Aorta (tissue), 5 donors: ENCODE measurements at regions not wholly inside any gene's neighbourhood (a gene's known extent, or its start where the extent isn't known, plus 50 kb on each side); places are given as distances from the start of the nearest gene placed in this dataset.
A peak's percentile ranks its signal among the peaks of the same experiment; 100 is the strongest.
"Not testable (repeated sequence)": the region's sequence is repeated elsewhere in the genome, so short reads cannot be mapped to it uniquely, and the experiment has no call there.

ENCODE experiments used
- ATAC-seq: fragments of 200-7000 bp; cut with Tn5 transposase; one replicate; pipeline ENCODE4 v1.9.1; 2022; ENCODE audit warnings: moderate library complexity; ENCODE audit not compliant: low FRiP score
- DNase-seq, 2 donors: peaks; one replicate each; pipeline ENCODE4 v3.0.0-alpha.2; 2020
- H3K27ac ChIP-seq, 2 donors: one replicate each; pipeline ENCODE4 v1.5.1; 2013; ENCODE audit warnings: low read length in 2 of 2, mild to moderate bottlenecking in 2 of 2, moderate library complexity in 2 of 2, control low read depth in 1 of 2, inconsistent platforms in 1 of 2, low read depth in 1 of 2
- H3K27me3 ChIP-seq, 2 donors: one replicate each; pipeline ENCODE4 v1.6.1; 2013; ENCODE audit warnings: control low read depth in 1 of 2, low read length in 1 of 2, mild to moderate bottlenecking in 1 of 2, moderate library complexity in 1 of 2; ENCODE audit not compliant: insufficient read depth in 2 of 2, control insufficient read depth in 1 of 2
- H3K36me3 ChIP-seq, 2 donors: one replicate each; pipeline ENCODE4 v1.6.1; 2013; ENCODE audit warnings: control low read depth in 1 of 2, low read length in 1 of 2, mild to moderate bottlenecking in 1 of 2; ENCODE audit not compliant: insufficient read depth in 2 of 2, control insufficient read depth in 1 of 2
- H3K4me1 ChIP-seq, 2 donors: one replicate each; pipeline ENCODE4 v1.6.1; 2013; ENCODE audit warnings: low read length in 2 of 2, control low read depth in 1 of 2, mild to moderate bottlenecking in 1 of 2, moderate library complexity in 1 of 2; ENCODE audit not compliant: insufficient read depth in 2 of 2, control insufficient read depth in 1 of 2
- H3K4me3 ChIP-seq, 2 donors: one replicate each; pipeline ENCODE4 v1.5.1; 2013; ENCODE audit warnings: low read length in 2 of 2, control low read depth in 1 of 2, mild to moderate bottlenecking in 1 of 2
- H3K9me3 ChIP-seq: one replicate; pipeline ENCODE4 v1.6.1; 2013; ENCODE audit warnings: mild to moderate bottlenecking, low read length; ENCODE audit not compliant: control insufficient read depth
- WGBS, 2 donors: extraction: QIAGEN DNeasy Blood & Tissue Kit; methylation state at CpG; one replicate each; pipeline ENCODE4 v1.1.7; 2013; 5-methylcytosine and 5-hydroxymethylcytosine counted together
- intact Hi-C, 2 donors: fragments of 100-400 bp; cut with DNase I; formaldehyde crosslinking; loops; one replicate each; pipeline versions ENCODE4 v1.14.2 to v1.15.0; 2022
- donor health status: healthy with polysubstance abuse.
- donor health status: Bipolar disorder and iron deficiency.
- donor health status: DM: no; HTN: no; CAD: no.
- donor health status: DM: no; HTN: no; CAD: no.
- donor health status: DM: yes; HTN: yes; CAD: no.

DNA sequence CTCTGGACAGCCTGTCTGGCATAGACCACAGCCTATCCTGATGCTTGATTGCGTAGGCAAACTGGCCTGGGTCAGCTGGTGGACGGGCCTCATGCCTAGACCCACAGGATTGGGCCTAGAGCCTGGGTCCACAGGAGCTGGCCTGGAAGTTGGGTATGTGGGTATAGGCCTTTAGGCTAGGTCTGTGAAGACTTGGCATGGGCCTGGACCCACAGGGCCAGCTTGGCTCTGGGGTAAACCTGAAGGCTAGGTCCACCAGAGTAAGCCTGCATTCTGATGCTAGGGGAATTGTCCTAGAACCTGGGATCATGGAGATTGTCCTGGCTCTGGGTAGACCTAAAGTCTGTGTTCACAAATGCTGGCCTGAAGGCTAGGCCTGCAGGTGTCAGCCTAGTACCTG, 1293.7 kb downstream of the CNTNAP5 start:
- WGBS, 2 donors = 77 to 84% methylated on average over 2 of the region's 2 CpGs
- H3K36me3 ChIP-seq = no peaks in the 10 kb centered on the region
- intact Hi-C loops = no loop called here
- no peaks in the 10 kb centered on the region for H3K4me1 ChIP-seq
- no peaks in the 10 kb centered on the region for H3K27me3 ChIP-seq
- H3K9me3 ChIP-seq = no peaks in the 10 kb centered on the region
- peak; percentile 41 for ATAC-seq
- no peak overlapping the region for H3K4me3 ChIP-seq
- no peak for DNase-seq
- no peak overlapping the region for H3K27ac ChIP-seq

DNA sequence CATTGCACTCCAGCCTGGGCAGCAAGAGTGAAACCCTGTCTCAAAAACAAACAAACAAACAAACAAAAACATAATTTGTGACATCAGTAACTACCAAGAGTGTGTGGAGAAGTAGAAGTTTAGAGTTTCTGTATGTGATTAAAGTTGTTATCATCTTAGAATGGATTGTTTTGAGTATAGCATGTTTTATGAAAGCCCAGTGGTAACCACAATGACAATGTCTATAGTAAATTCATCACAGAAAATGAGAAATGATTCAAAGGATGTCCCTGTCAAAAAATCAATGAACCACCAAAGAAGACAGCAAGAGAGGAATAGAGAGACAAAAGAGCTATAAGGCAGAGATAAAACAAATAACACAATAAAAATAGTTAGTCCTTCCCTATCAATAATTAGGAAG, 1299.2 kb downstream of the CNTNAP5 start:
- Histone ChIP-seq H3K4me3 (no peak overlapping the region), H3K4me1 (no peaks in the 10 kb centered on the region), H3K27me3 (no peaks in the 10 kb centered on the region), H3K36me3 (no peaks in the 10 kb centered on the region), H3K9me3 (no peaks in the 10 kb centered on the region), H3K27ac (no peak overlapping the region)
- ATAC-seq (no peak), DNase-seq (no peak)
- intact Hi-C loops = no loop called here

DNA sequence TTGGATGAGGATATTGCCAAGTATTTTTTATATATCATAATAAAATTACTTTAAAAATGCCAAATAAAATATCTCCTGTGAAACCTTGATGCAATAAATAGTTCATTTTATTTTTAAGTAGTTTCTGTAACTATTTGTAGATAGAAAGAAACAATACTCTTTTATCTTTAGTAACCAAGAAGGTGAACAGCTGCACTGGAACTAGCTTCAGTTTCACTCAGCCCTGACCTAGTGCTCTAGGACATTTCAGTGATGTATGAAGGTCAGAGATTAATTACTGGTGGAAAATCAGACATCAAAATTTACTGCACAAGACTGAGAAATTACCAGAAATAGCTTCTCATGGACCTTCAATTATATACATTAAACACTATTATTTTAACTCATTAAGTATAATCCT, 1305.0 kb downstream of the CNTNAP5 start:
- DNase-seq (no peak), ATAC-seq (no peak)
- H3K4me1 ChIP-seq = no peaks in the 10 kb centered on the region
- no peaks in the 10 kb centered on the region for H3K36me3 ChIP-seq
- no peak overlapping the region for H3K27ac ChIP-seq
- no peak overlapping the region for H3K4me3 ChIP-seq
- H3K9me3 ChIP-seq = no peaks in the 10 kb centered on the region
- intact Hi-C loops = no loop called here
- no peaks in the 10 kb centered on the region for H3K27me3 ChIP-seq

DNA sequence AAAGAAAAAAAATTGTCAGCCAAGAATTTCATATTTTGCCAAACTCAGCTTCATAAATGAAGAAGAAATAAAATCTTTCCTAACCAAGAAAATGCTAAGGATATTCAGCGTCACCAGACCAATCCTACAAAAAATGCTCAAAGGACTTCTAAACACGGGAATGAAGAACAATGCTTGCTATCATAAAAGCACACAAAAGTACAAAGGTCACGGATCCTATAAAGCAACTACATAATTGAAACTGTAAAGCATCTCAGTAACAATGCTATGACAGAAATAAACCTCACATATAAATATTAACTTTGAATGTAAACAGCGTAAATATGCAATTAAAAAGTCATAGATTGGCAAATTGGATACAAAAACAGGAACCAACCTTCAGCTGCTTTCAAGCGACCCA, 1314.6 kb upstream of the GYPC start:
- H3K9me3 ChIP-seq = no peaks in the 10 kb centered on the region

DNA sequence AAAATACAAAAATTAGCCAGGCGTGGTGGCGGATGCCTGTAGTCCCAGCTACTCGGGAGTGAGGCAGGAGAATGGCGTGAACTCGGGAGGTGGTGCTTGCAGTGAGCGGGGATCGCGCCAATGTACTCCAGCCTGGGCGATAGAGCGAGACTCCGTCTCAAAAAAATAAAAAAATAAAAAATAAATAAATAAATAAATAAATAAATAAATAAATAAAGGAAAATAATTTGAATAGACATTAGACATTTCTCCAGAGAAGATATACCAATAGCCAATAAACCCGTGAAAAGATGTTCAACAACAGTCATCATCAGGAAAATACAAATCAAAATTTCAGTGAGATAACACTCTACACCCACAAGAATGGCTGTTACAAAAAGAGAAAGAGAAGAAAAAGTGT, 1302.4 kb upstream of the GYPC start:
- WGBS, 2 donors = 96% methylated on average over 12 of the region's 12 CpGs
- H3K27me3 ChIP-seq, H3K4me3 ChIP-seq, DNase-seq, H3K27ac ChIP-seq, H3K9me3 ChIP-seq, intact Hi-C loops, H3K36me3 ChIP-seq, ATAC-seq, H3K4me1 ChIP-seq: not testable (repeated sequence)

More for the DNA sequence above, 1314.6 kb upstream of the GYPC start:
- WGBS, 2 donors = 79 to 82% methylated on average over 5 of the region's 5 CpGs
- Histone ChIP-seq H3K4me1 (no peaks in the 10 kb centered on the region), H3K27ac (no peak overlapping the region), H3K36me3 (no peaks in the 10 kb centered on the region), H3K4me3 (no peak overlapping the region), H3K27me3 (no peaks in the 10 kb centered on the region)
- no peak for DNase-seq
- intact Hi-C loops = no loop called here
- ATAC-seq = no peak

DNA sequence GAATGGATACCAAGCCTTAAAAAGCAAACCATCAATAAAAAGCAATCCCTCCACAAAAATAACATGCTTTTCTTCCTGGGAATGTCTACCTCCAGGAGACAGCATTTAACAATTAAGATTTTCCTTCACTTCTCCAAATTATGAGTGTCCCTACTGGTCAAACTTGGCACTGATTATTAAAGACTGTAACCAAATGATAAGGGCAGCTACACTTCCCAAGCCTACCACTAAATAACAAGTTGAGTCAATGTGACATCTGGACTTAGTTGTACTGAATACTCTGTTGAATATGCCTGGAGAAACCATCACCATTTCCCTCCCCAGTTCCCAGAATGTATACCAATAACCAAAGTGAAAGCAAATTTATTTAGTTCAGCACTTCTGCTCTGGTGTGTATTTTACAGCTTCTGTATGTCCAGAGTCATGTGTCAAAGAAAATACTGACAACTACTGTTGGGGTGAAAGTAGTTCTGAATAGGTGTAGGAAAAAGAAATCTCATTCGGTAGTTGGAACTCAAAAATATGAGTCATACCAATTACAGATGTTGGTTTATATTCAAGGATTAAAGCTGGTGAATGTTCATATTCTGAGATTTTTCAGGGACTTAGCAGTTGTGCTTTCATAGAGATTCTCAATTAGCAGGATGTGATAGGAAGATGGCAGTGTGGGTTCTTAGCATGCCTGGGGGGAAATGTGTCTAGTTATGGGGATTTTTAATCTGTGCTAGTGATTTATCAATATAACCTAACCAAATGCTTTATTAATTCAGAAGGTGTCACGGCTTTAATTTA, 1291.6 kb upstream of the GYPC start:
- 64 to 67% methylated on average over 2 of the region's 2 CpGs for WGBS, 2 donors
- no peak for DNase-seq
- intact Hi-C loops = no loop called here

DNA sequence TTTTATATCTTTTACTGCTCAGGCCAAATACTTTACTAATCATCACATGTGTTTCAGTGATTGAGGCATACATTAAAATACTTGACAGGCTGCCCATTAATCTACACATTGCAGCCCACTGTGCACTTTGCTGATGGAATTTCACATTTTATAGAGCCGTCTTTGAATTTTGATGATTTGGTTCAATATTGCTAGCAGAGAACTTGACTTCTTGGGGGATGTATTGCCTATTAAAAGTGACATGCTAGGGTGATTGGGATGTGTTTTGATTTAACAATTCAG, 1291.0 kb upstream of the GYPC start:
- Histone ChIP-seq H3K36me3 (no peaks in the 10 kb centered on the region), H3K9me3 (no peaks in the 10 kb centered on the region), H3K27me3 (no peaks in the 10 kb centered on the region), H3K4me1 (no peaks in the 10 kb centered on the region), H3K4me3 (no peak overlapping the region), H3K27ac (no peak overlapping the region)
- WGBS, 2 donors = 28 to 39% methylated on average over 1 of the region's 1 CpG
- DNase-seq = no peak
- no peak for ATAC-seq
- intact Hi-C loops = no loop called here

More for the DNA sequence above, 1291.6 kb upstream of the GYPC start:
- Histone ChIP-seq H3K9me3 (no peaks in the 10 kb centered on the region), H3K27me3 (no peaks in the 10 kb centered on the region), H3K36me3 (no peaks in the 10 kb centered on the region), H3K27ac (no peak overlapping the region), H3K4me3 (no peak overlapping the region), H3K4me1 (no peaks in the 10 kb centered on the region)
- ATAC-seq = no peak

DNA sequence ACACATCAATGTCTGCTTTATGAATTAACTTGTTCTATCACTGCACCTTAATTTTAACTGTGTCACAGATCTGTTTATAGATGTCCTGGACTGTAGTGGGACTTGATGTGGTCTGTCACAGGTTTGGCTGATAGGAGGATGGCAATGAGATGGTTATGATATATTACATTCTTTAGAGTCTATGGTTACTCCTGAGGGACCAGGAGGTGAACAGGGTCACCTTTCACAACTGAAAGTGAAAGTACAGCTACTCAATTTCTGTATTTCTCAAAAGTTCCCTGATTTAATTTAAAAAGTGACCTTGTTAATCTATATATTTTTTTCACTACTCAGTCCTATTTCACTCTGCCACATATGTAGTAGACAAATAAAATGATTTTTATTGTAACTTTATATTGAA, 1284.1 kb upstream of the GYPC start:
- Histone ChIP-seq H3K4me3 (no peak overlapping the region), H3K27ac (no peak overlapping the region), H3K36me3 (no peaks in the 10 kb centered on the region), H3K27me3 (no peaks in the 10 kb centered on the region), H3K4me1 (no peaks in the 10 kb centered on the region), H3K9me3 (peaks cover 1% of the 10 kb centered on the region)
- intact Hi-C loops = no loop called here
- ATAC-seq (no peak), DNase-seq (no peak)

DNA sequence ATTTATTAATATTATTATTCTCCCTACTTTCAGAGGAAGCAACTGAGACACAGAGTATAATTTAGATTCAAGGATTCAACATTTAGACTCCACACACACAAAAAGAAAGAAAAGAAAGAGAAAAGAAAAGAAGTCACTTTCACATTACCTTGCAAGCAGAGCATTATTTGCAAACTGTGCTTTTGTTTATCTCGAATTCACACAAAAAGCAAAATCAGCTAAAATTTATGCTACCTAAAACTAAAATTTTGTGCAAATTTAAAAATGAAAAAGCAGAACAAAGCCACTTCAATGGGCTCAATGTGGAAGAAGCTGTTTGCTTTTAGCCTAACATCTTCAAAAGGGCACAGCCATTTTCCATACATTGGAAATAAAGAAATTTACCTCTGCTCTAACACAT, 1282.7 kb upstream of the GYPC start:
- H3K9me3 ChIP-seq = peaks cover 1% of the 10 kb centered on the region
- 67 to 69% methylated on average over 1 of the region's 1 CpG for WGBS, 2 donors
- H3K4me1 ChIP-seq = no peaks in the 10 kb centered on the region
- DNase-seq (no peak), ATAC-seq (no peak)
- intact Hi-C loops = no loop called here
- no peak overlapping the region for H3K27ac ChIP-seq
- H3K4me3 ChIP-seq = no peak overlapping the region
- no peaks in the 10 kb centered on the region for H3K27me3 ChIP-seq
- no peaks in the 10 kb centered on the region for H3K36me3 ChIP-seq
